ENCODE measurements at regions not wholly inside any gene's neighbourhood (a gene's known extent, or its start where the extent isn't known, plus 50 kb on each side); places are given as distances from the start of the nearest gene placed in this dataset.

DNA sequence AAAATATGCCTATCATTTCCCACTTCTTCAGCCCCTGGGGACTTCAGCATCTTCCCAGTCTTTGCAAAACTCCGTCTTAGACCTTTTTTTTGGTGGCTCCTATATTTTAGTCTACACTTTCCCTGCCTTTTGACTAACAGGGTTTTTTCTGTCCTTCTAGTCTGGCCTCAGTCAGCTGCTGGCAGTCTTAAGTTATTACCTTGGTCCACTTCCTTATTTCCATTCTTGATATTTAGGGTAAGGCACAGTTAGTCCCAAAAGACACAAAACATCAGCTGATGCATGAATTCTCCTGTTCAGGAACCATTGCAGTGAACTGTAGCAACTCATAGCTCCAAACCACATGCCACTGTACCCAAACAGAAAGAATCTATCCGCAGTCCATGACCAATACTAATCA lies 234.6 kb upstream of the RFC3 start:
- Histone ChIP-seq H3K4me1 (ENCODE audit: control insufficient read depth, insufficient read depth, low read length) (no peaks in the 10 kb centered on the region), H2BK120ac (ENCODE audit: low read depth, low read length) (no peak overlapping the region), H3K4ac (ENCODE audit: low read depth, low read length) (no peak overlapping the region), H3K27ac (ENCODE audit: insufficient read depth, low read length) (no peak overlapping the region), H3K14ac (replicated peaks; ENCODE audit: low read depth, low read length) (no peak overlapping the region), H3K9me1 (ENCODE audit: insufficient read depth, low read length) (no peaks in the 10 kb centered on the region), H3K9ac (ENCODE audit: low read depth, low read length) (no peak overlapping the region), H3K56ac (ENCODE audit: extremely low read depth, insufficient read depth, low read length) (no peak overlapping the region), H3K36me3 (ENCODE audit: control insufficient read depth, insufficient read depth, low read length) (no peaks in the 10 kb centered on the region), H4K20me1 (ENCODE audit: insufficient read depth, low read length) (no peaks in the 10 kb centered on the region), H2BK5ac (ENCODE audit: low read depth, low read length, poor library complexity, severe bottlenecking) (no peak overlapping the region), H3K23ac (ENCODE audit: low read depth, low read length) (no peak overlapping the region), H3K4me2 (ENCODE audit: low read depth, low read length) (no peak overlapping the region), H3K27me3 (ENCODE audit: control insufficient read depth, insufficient read depth, low read length) (peaks cover 1% of the 10 kb centered on the region; the same call in 1 of the 2 replicates), H2AFZ (replicated peaks; ENCODE audit: low read length, poor library complexity) (no peak overlapping the region), H3K9me3 (ENCODE audit: control insufficient read depth, insufficient read depth, low read length) (no peaks in the 10 kb centered on the region), H2AK9ac (replicated peaks; ENCODE audit: low read depth, low read length, poor library complexity) (no peak overlapping the region), H3K79me1 (ENCODE audit: low read depth in 1 of 2, low read length in 2 of 2) (no peaks in the 10 kb centered on the region), H2BK15ac (ENCODE audit: low read depth, low read length) (no peak overlapping the region), H4K91ac (ENCODE audit: insufficient read depth, low read depth, low read length) (no peak overlapping the region), H3K4me3 (ENCODE audit: insufficient read depth, low read depth, low read length) (no peak overlapping the region), H4K5ac (ENCODE audit: low read depth, low read length) (no peak overlapping the region), H3K18ac (ENCODE audit: low read depth, low read length) (no peak overlapping the region), H4K8ac (ENCODE audit: low read depth in 2 of 2, low read length in 2 of 2) (no peak overlapping the region), H2AK5ac (ENCODE audit: low read depth, low read length) (no peak overlapping the region), H2BK20ac (ENCODE audit: low read depth, low read length) (no peak overlapping the region)
- whole genome bisulfite sequencing, 2 experiments (ENCODE audit: extremely low coverage in 2 of 2, insufficient read length in 1 of 2), result 50% methylated on average over 1 of the region's 2 CpGs; no CpG with 5 or more reads in 1 of the 2 experiments
- CTCF ChIA-PET, result interaction anchor here (0.6 kb wide), 1 partner anchor 17 kb away, joined by 4 read pairs; no protein-coding TSS in a partner anchor
- intact Hi-C loops (cut with micrococcal nuclease) (no loop called here), dilution Hi-C loops (cut with HindIII; ENCODE audit: low sequenced_read_pairs, unreplicated experiment) (no loop called here), in situ Hi-C loops (cut with MboI; ENCODE audit: low sequenced_read_pairs) (no loop called here)
- no TSS peak for BruUV-seq (replicated peaks)
- DNase-seq (no peak), ATAC-seq (ENCODE audit: low read depth) (no peak)
- POLR2A ChIA-PET (ENCODE audit: unreplicated experiment), result no interaction called here
- no peak for TF ChIP-seq CHD1 (IDR thresholded peaks at IDR 0.05; ENCODE audit: low read depth, low read length)
- TF ChIP-seq POLR2A (IDR thresholded peaks at IDR 0.05; ENCODE audit: low read depth, low read length), result no peak
- TF ChIP-seq NFE2L2 (IDR thresholded peaks at IDR 0.05; ENCODE audit: low read depth, low read length), result no peak
- no peak for TF ChIP-seq ELK1 (IDR thresholded peaks at IDR 0.05; ENCODE audit: borderline replicate concordance, low read depth, low read length)
- TF ChIP-seq FOS (IDR thresholded peaks at IDR 0.05; ENCODE audit: low read depth, low read length), result no peak
- TF ChIP-seq USF2 (IDR thresholded peaks at IDR 0.05; ENCODE audit: low read depth, low read length), result no peak
- no peak for TF ChIP-seq MAZ (IDR thresholded peaks at IDR 0.05; ENCODE audit: borderline replicate concordance, low read depth, low read length)
- no peak for TF ChIP-seq RCOR1 (IDR thresholded peaks at IDR 0.05; ENCODE audit: insufficient replicate concordance, low read length)
- no peak for TF ChIP-seq CEBPB (IDR thresholded peaks at IDR 0.05; ENCODE audit: low read depth, low read length)
- TF ChIP-seq RAD21 (IDR thresholded peaks at IDR 0.05; ENCODE audit: low read length), result no peak
- no peak for TF ChIP-seq SMC3 (IDR thresholded peaks at IDR 0.05; ENCODE audit: low read depth, low read length)
- TF ChIP-seq, protein P1, sequence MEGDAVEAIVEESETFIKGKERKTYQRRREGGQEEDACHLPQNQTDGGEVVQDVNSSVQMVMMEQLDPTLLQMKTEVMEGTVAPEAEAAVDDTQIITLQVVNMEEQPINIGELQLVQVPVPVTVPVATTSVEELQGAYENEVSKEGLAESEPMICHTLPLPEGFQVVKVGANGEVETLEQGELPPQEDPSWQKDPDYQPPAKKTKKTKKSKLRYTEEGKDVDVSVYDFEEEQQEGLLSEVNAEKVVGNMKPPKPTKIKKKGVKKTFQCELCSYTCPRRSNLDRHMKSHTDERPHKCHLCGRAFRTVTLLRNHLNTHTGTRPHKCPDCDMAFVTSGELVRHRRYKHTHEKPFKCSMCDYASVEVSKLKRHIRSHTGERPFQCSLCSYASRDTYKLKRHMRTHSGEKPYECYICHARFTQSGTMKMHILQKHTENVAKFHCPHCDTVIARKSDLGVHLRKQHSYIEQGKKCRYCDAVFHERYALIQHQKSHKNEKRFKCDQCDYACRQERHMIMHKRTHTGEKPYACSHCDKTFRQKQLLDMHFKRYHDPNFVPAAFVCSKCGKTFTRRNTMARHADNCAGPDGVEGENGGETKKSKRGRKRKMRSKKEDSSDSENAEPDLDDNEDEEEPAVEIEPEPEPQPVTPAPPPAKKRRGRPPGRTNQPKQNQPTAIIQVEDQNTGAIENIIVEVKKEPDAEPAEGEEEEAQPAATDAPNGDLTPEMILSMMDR (conservative IDR thresholded peaks at IDR 0.05; ENCODE audit: low read depth, low read length), result no peak

Measured in IMR-90 (cell line).